Upper lobe of left lung (tissue), 6 donors: ENCODE measurements at regions not wholly inside any gene's neighbourhood (a gene's known extent, or its start where the extent isn't known, plus 50 kb on each side); places are given as distances from the start of the nearest gene placed in this dataset.

Experiments used
- ATAC-seq, 2 donors: fragments of 200-7000 bp; cut with Tn5 transposase; one replicate each; pipeline ENCODE4 v1.9.1; 2022; ENCODE audit warnings: mild to moderate bottlenecking in 2 of 2, moderate library complexity in 2 of 2; ENCODE audit not compliant: low FRiP score in 2 of 2
- DNase-seq, 2 donors: peaks; one replicate each; pipeline ENCODE4 v3.0.0-alpha.2; 2019 to 2020
- H3K27ac ChIP-seq, 4 donors: fragments of 200-600 bp; sonication (generic); one replicate each; pipeline ENCODE4 v1.5.1; 2016 to 2019
- H3K27me3 ChIP-seq, 4 donors: fragments of 200-600 bp; sonication (generic); one replicate each; pipeline ENCODE4 v1.5.1; 2017 to 2019
- H3K36me3 ChIP-seq, 4 donors: fragments of 200-600 bp; sonication (generic); one replicate each; pipeline ENCODE4 v1.5.1; 2016 to 2019
- H3K4me1 ChIP-seq, 4 donors: fragments of 200-600 bp; sonication (generic); one replicate each; pipeline ENCODE4 v1.5.1; 2018 to 2019
- H3K4me3 ChIP-seq, 4 donors: fragments of 200-600 bp; sonication (generic); one replicate each; pipeline ENCODE4 v1.5.1; 2017 to 2019; ENCODE audit warnings: mild to moderate bottlenecking in 2 of 4, moderate library complexity in 1 of 4
- H3K9me3 ChIP-seq, 4 donors: fragments of 200-600 bp; sonication (generic); one replicate each; pipeline ENCODE4 v1.5.1; 2018 to 2019
- CTCF ChIP-seq, 6 experiments: fragments of 450-650 bp in 4 of 6; fragments of 200-600 bp in 2 of 6; sonication (generic) in 2 of 6; IDR thresholded peaks; one replicate each; pipeline ENCODE4 v1.5.1; 2016 to 2019; ENCODE audit warnings: antibody characterized with exemption in 6 of 6
- EP300 ChIP-seq, 4 donors: sonication (generic); formaldehyde crosslinking; IDR thresholded peaks; one replicate each; pipeline ENCODE4 v1.5.1; 2017; ENCODE audit warnings: antibody characterized with exemption in 4 of 4, control low read depth in 2 of 4
- POLR2A ChIP-seq, 4 donors: fragments of 450-650 bp; IDR thresholded peaks; one replicate each; pipeline ENCODE4 v1.5.1; 2016 to 2017; ENCODE audit warnings: antibody characterized with exemption in 4 of 4, mild to moderate bottlenecking in 2 of 4
- POLR2AphosphoS5 ChIP-seq, 2 donors: sonication (generic); formaldehyde crosslinking; IDR thresholded peaks; one replicate each; pipeline ENCODE4 v1.5.1; 2017; ENCODE audit warnings: antibody characterized with exemption in 2 of 2
- WGBS, 2 donors: methylation state at CpG; one replicate each; pipeline ENCODE4 v1.1.5; 2017 to 2018; 5-methylcytosine and 5-hydroxymethylcytosine counted together
- donor health status: DM: no; HTN: no; CAD: no; lungs with moderate emphysema.
- donor health status: DM: no; HTN: yes; CAD: no; lungs with severe emphysema.

GRCh38 chr1:47561523-47562007 is 123.7 kb downstream of the FOXD2 start:
- H3K4me1 ChIP-seq = peaks cover 0 to 18% (median 14%) of the 10 kb centered on the region in 4 donors
- no peak for TF ChIP-seq POLR2AphosphoS5 (IDR thresholded peaks at IDR 0.05)
- no peak for TF ChIP-seq EP300 (IDR thresholded peaks at IDR 0.05)
- no peak for TF ChIP-seq POLR2A (IDR thresholded peaks at IDR 0.05)
- no peak for TF ChIP-seq CTCF (IDR thresholded peaks at IDR 0.05)
- DNase-seq (no peak), ATAC-seq (no peak)
- H3K9me3 ChIP-seq = no peaks in the 10 kb centered on the region
- no peaks in the 10 kb centered on the region for H3K36me3 ChIP-seq
- H3K27ac ChIP-seq = no peak overlapping the region
- H3K27me3 ChIP-seq = no peaks in the 10 kb centered on the region
- 83 to 86% methylated on average over 2 of the region's 2 CpGs for WGBS, 2 donors
- H3K4me3 ChIP-seq = no peak overlapping the region

- Histone ChIP-seq H3K27ac (no peak overlapping the region), H3K4me3 (no peak overlapping the region), H3K36me3 (no peaks in the 10 kb centered on the region), H3K4me1 (peaks cover 0 to 15% (median 11%) of the 10 kb centered on the region in 4 donors), H3K9me3 (no peaks in the 10 kb centered on the region), H3K27me3 (no peaks in the 10 kb centered on the region)
- TF ChIP-seq POLR2AphosphoS5 (IDR thresholded peaks at IDR 0.05) (no peak), CTCF (IDR thresholded peaks at IDR 0.05) (no peak), EP300 (IDR thresholded peaks at IDR 0.05) (no peak), POLR2A (IDR thresholded peaks at IDR 0.05) (no peak)
- DNase-seq = no peak
- 95 to 100% methylated on average over 1 of the region's 1 CpG for WGBS, 2 donors
- ATAC-seq = no peak
Measured at GRCh38 chr1:47562147-47562546, 124.3 kb downstream of the FOXD2 start.

- Histone ChIP-seq H3K4me1 (peaks cover 0 to 14% (median 9%) of the 10 kb centered on the region in 4 donors), H3K9me3 (no peaks in the 10 kb centered on the region), H3K27me3 (no peaks in the 10 kb centered on the region), H3K36me3 (no peaks in the 10 kb centered on the region), H3K27ac (no peak overlapping the region), H3K4me3 (no peak overlapping the region)
- TF ChIP-seq CTCF (IDR thresholded peaks at IDR 0.05) = no peak
- TF ChIP-seq POLR2A (IDR thresholded peaks at IDR 0.05) = no peak
- no peak for TF ChIP-seq POLR2AphosphoS5 (IDR thresholded peaks at IDR 0.05)
- no peak for TF ChIP-seq EP300 (IDR thresholded peaks at IDR 0.05)
- 82 to 95% methylated on average over 1 of the region's 1 CpG for WGBS, 2 donors
- ATAC-seq = no peak
- no peak for DNase-seq
Measured at GRCh38 chr1:47562799-47563198, 125.0 kb downstream of the FOXD2 start.

- DNase-seq (no peak), ATAC-seq (no peak)
- TF ChIP-seq POLR2A (IDR thresholded peaks at IDR 0.05) (no peak), EP300 (IDR thresholded peaks at IDR 0.05) (no peak), POLR2AphosphoS5 (IDR thresholded peaks at IDR 0.05) (no peak)
- H3K36me3 ChIP-seq = no peaks in the 10 kb centered on the region
- 43 to 52% methylated on average over 1 to 2 of the region's 2 CpGs for WGBS, 2 donors
- no peaks in the 10 kb centered on the region for H3K9me3 ChIP-seq
- no peak overlapping the region for H3K27ac ChIP-seq
- no peaks in the 10 kb centered on the region for H3K27me3 ChIP-seq
- H3K4me3 ChIP-seq = no peak overlapping the region
- H3K4me1 ChIP-seq = peaks cover 0 to 10% (median 9%) of the 10 kb centered on the region in 4 donors
Measured at GRCh38 chr1:47563201-47563600, 125.4 kb downstream of the FOXD2 start.

- no peak for DNase-seq
- no peak overlapping the region for H3K4me3 ChIP-seq
- no peak overlapping the region for H3K27ac ChIP-seq
- no peaks in the 10 kb centered on the region for H3K9me3 ChIP-seq
- no peaks in the 10 kb centered on the region for H3K27me3 ChIP-seq
- H3K4me1 ChIP-seq = peaks cover 11 to 23% (median 18%) of the 10 kb centered on the region in 4 donors
- H3K36me3 ChIP-seq = no peaks in the 10 kb centered on the region
- ATAC-seq = no peak
- TF ChIP-seq EP300 (IDR thresholded peaks at IDR 0.05) = no peak
- no peak for TF ChIP-seq POLR2AphosphoS5 (IDR thresholded peaks at IDR 0.05)
- no peak for TF ChIP-seq POLR2A (IDR thresholded peaks at IDR 0.05)
- no peak for TF ChIP-seq CTCF (IDR thresholded peaks at IDR 0.05)
Measured at GRCh38 chr1:47564570-47564969, 126.7 kb downstream of the FOXD2 start.
